GM12878 (cell line): ENCODE measurements at regions not wholly inside any gene's neighbourhood (a gene's known extent, or its start where the extent isn't known, plus 50 kb on each side); places are given as distances from the start of the nearest gene placed in this dataset.

Source experiments
- ATAC-seq: fragments of 200-7000 bp; cut with Tn5 transposase; 3 replicates; pipeline ENCODE4 v1.9.1; 2020; ENCODE audit warnings: mild to moderate bottlenecking, moderate library complexity
- BruUV-seq: library from RNA; stranded (reverse); fragments of 400-500 nt; replicated peaks from 2 replicates; lab custom pipeline; 2021; lab: Mats Ljungman, UMichigan
- CTCF ChIA-PET: fragments of 300-600 bp; sonication (Branson Sonifier 250); formaldehyde crosslinking; extraction: SDS; loops from one replicate; lab custom pipeline; 2021; ENCODE audit warnings: inconsistent platforms; lab: Yijun Ruan, JAX
- POLR2A ChIA-PET: fragments of 350-600 bp; formaldehyde crosslinking; extraction: SDS; loops from one replicate; lab custom pipeline; 2021; ENCODE audit warnings: inconsistent platforms; lab: Charles Lee
- RAD21 ChIA-PET: fragments of 300-600 bp; sonication (Branson Sonifier 250); formaldehyde crosslinking; loops from one replicate; lab custom pipeline; 2023; ENCODE audit warnings: antibody characterized with exemption; ENCODE audit not compliant: unreplicated experiment; lab: Charles Lee
- SMC1A ChIA-PET: fragments of 300-600 bp; sonication (Branson Sonifier 250); formaldehyde crosslinking; loops from one replicate; lab custom pipeline; 2023; ENCODE audit not compliant: unreplicated experiment, uncharacterized antibody; lab: Charles Lee
- DNase-seq: peaks from one replicate; pipeline ENCODE4 v3.0.0-alpha.2; 2011; ENCODE audit warnings: low read depth, low spot score
- FAIRE-seq: peaks from 3 replicates; lab custom pipeline; 2011; peaks lifted over from hg19 to GRCh38; lab: Jason Lieb, UNC
- H2AFZ ChIP-seq: 2 replicates; pipeline ENCODE4 v1.6.0; 2011; ENCODE audit warnings: low read depth, low read length, control low read depth; ENCODE audit not compliant: control insufficient read depth
- H3K27ac ChIP-seq: 2 replicates; pipeline ENCODE4 v1.5.1; 2011; ENCODE audit warnings: control low read depth; ENCODE audit not compliant: control insufficient read depth, insufficient read depth
- H3K27me3 ChIP-seq, 2 experiments: replicated peaks in 1 of 2; 2 replicates each; pipeline versions ENCODE4 v1.6.0 to v1.6.1; 2011; ENCODE audit warnings: low read length in 1 of 2; ENCODE audit not compliant: control insufficient read depth in 2 of 2, insufficient read depth in 2 of 2
- H3K36me3 ChIP-seq, 2 experiments: 2 replicates each; pipeline ENCODE4 v1.5.1; 2011; ENCODE audit warnings: low read length in 1 of 2; ENCODE audit not compliant: control insufficient read depth in 2 of 2, insufficient read depth in 2 of 2
- H3K4me1 ChIP-seq: 2 replicates; pipeline ENCODE4 v1.6.1; 2011; ENCODE audit warnings: mild to moderate bottlenecking, low read length, moderate library complexity, mixed read lengths; ENCODE audit not compliant: control insufficient read depth, insufficient read depth
- H3K4me2 ChIP-seq: 2 replicates; pipeline ENCODE4 v1.6.0; 2011; ENCODE audit warnings: control low read depth; ENCODE audit not compliant: control insufficient read depth, insufficient read depth
- H3K4me3 ChIP-seq: fragments of 200-600 bp; sonication (generic); 2 replicates; pipeline ENCODE4 v1.5.1; 2016
- H3K79me2 ChIP-seq: 2 replicates; pipeline ENCODE4 v1.6.0; 2011; ENCODE audit warnings: low read length; ENCODE audit not compliant: control insufficient read depth, insufficient read depth
- H3K9ac ChIP-seq: 2 replicates; pipeline ENCODE4 v1.8.0; 2011; ENCODE audit warnings: low read length, control low read depth, mixed read lengths; ENCODE audit not compliant: control insufficient read depth, insufficient read depth
- H3K9me3 ChIP-seq: replicated peaks from 3 replicates; pipeline ENCODE4 v1.5.1; 2011; ENCODE audit warnings: mild to moderate bottlenecking, low read length; ENCODE audit not compliant: control insufficient read depth, insufficient read depth
- H4K20me1 ChIP-seq: 2 replicates; pipeline ENCODE4 v1.6.0; 2011; ENCODE audit not compliant: control insufficient read depth, insufficient read depth
- CEBPB ChIP-seq, 2 experiments: fragments of 150-350 bp in 1 of 2; IDR thresholded peaks; 2 replicates each; pipeline ENCODE4 v1.6.1; 2012 to 2014; ENCODE audit warnings: low read depth in 2 of 2, low read length in 2 of 2, borderline replicate concordance in 1 of 2, inconsistent platforms in 1 of 2
- CREM ChIP-seq: IDR thresholded peaks from 2 replicates; pipeline ENCODE4 v1.6.1; 2014; ENCODE audit warnings: antibody characterized with exemption, low read depth
- EED ChIP-seq: sonication (generic); IDR thresholded peaks from 2 replicates; pipeline ENCODE4 v1.6.1; 2016; ENCODE audit warnings: antibody characterized with exemption, low read depth
- ETV6 ChIP-seq, 2 experiments: fragments of 450-650 bp in 1 of 2; IDR thresholded peaks in 1 of 2; conservative IDR thresholded peaks in 1 of 2; 2 replicates each; pipeline ENCODE4 v1.6.1; 2014; ENCODE audit warnings: antibody characterized with exemption in 1 of 2, borderline replicate concordance in 1 of 2, low read depth in 1 of 2, mild to moderate bottlenecking in 1 of 2, moderate library complexity in 1 of 2
- FOS ChIP-seq: IDR thresholded peaks from 3 replicates; pipeline ENCODE4 v1.6.1; 2011; ENCODE audit warnings: borderline replicate concordance; ENCODE audit not compliant: insufficient read length; ENCODE audit errors: extremely low read depth
- GABPA ChIP-seq: IDR thresholded peaks from 2 replicates; pipeline ENCODE4 v1.6.1; 2014; ENCODE audit warnings: antibody characterized with exemption, low read depth, mild to moderate bottlenecking, inconsistent platforms
- IKZF1 ChIP-seq: fragments of 450-650 bp; conservative IDR thresholded peaks from 2 replicates; pipeline ENCODE4 v1.6.1; 2017; ENCODE audit warnings: antibody characterized with exemption, mild to moderate bottlenecking
- JUNB ChIP-seq: IDR thresholded peaks from 2 replicates; pipeline ENCODE4 v1.6.1; 2016; ENCODE audit warnings: antibody characterized with exemption, mild to moderate bottlenecking
- MTA3 ChIP-seq: IDR thresholded peaks from 2 replicates; pipeline ENCODE4 v1.6.1; 2012; ENCODE audit warnings: low read length, inconsistent platforms, borderline replicate concordance
- NR2C1 ChIP-seq: fragments of 450-650 bp; IDR thresholded peaks from 2 replicates; pipeline ENCODE4 v1.6.1; 2017; ENCODE audit warnings: antibody characterized with exemption, mild to moderate bottlenecking, moderate library complexity
- PKNOX1 ChIP-seq: fragments of 450-650 bp; IDR thresholded peaks from 2 replicates; pipeline ENCODE4 v1.6.1; 2016; ENCODE audit warnings: mild to moderate bottlenecking
- PML ChIP-seq: IDR thresholded peaks from 2 replicates; pipeline ENCODE4 v1.6.1; 2012; ENCODE audit warnings: low read length, inconsistent platforms
- PRDM15 ChIP-seq: fragments of 450-650 bp; formaldehyde crosslinking; IDR thresholded peaks from 2 replicates; pipeline ENCODE4 v1.4.0; 2020; ENCODE audit warnings: mild to moderate bottlenecking, moderate library complexity
- RAD21 ChIP-seq: IDR thresholded peaks from 2 replicates; pipeline ENCODE4 v1.6.1; 2011; ENCODE audit warnings: mild to moderate bottlenecking, low read depth, low read length, moderate library complexity; ENCODE audit not compliant: insufficient read depth
- RUNX3 ChIP-seq: IDR thresholded peaks from 2 replicates; pipeline ENCODE4 v1.6.1; 2012; ENCODE audit warnings: low read length, inconsistent platforms
- YY1 ChIP-seq: IDR thresholded peaks from 2 replicates; pipeline ENCODE4 v1.6.1; 2011; ENCODE audit warnings: low read depth, mild to moderate bottlenecking, low read length
- ZNF207 ChIP-seq: fragments of 450-650 bp; IDR thresholded peaks from 2 replicates; pipeline ENCODE4 v1.6.1; 2014; ENCODE audit warnings: antibody characterized with exemption, mild to moderate bottlenecking, borderline replicate concordance
- WGBS: methylation state at CpG from one replicate; pipeline ENCODE4 v1.1.6; 2016; ENCODE audit warnings: low lambda C conversion rate; ENCODE audit not compliant: insufficient replicate concordance, insufficient coverage; ENCODE audit errors: missing lambda C conversion rate; 5-methylcytosine and 5-hydroxymethylcytosine counted together
- in situ Hi-C: fragments of 300-500 bp; cut with MboI; formaldehyde crosslinking; loops from 9 replicates; pipeline ENCODE4 v1.14.3; 2018; ENCODE audit warnings: mixed read lengths
- intact Hi-C: fragments of 100-400 bp; cut with micrococcal nuclease; formaldehyde crosslinking; loops from one replicate; pipeline ENCODE4 v1.14.2; 2022; ENCODE audit not compliant: unreplicated experiment
- TF ChIP-seq, protein P1 (sequence below): fragments of 450-650 bp; IDR thresholded peaks from 2 replicates; pipeline ENCODE4 v1.6.1; 2016; ENCODE audit warnings: mild to moderate bottlenecking

DNA sequence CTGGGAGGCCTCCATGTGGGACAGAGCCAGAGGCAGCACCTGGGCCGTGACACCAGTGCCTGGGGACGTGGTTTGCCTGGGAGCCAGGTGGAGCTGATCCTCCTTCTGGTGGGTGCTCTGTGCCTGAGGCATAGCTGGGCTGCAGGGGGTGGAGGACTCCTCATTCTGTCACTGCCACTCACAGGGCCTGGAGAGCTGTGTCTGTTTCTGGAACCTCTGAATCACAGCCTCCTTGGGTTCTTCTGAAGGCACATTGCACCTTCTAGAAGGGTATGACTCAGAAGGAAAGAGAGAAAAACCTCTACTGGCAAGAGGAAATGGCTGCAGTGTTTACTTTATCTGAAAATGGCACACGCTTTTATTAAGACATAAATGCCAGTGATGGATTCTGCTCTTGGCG is 659.8 kb downstream of the VRK1 start:
- ATAC-seq = peak; percentile 70
- SMC1A ChIA-PET = interaction anchor here (0.6 to 3.2 kb wide), 11 partner anchors 13 to 150 kb away, joined by 3 to 16 read pairs (median 4); no protein-coding TSS in a partner anchor

More for the DNA sequence above, 659.8 kb downstream of the VRK1 start:
- H3K9ac ChIP-seq = no peak overlapping the region
- no peak overlapping the region for H3K4me3 ChIP-seq
- no peaks in the 10 kb centered on the region for H3K79me2 ChIP-seq
- no peaks in the 10 kb centered on the region for H3K36me3 ChIP-seq
- RAD21 ChIA-PET = interaction anchor here (1.0 to 2.6 kb wide), 3 partner anchors 74 to 241 kb away, joined by 3 to 9 read pairs (median 6); no protein-coding TSS in a partner anchor
- POLR2A ChIA-PET = interaction anchor here (0.5 to 1.8 kb wide), 3 partner anchors 23 to 136 kb away, joined by 3 to 4 read pairs (median 3); no protein-coding TSS in a partner anchor
- intact Hi-C loops (no loop called here), in situ Hi-C loops (no loop called here)
- 2% methylated on average over 4 of the region's 4 CpGs for WGBS
- no peaks in the 10 kb centered on the region for H3K27me3 ChIP-seq
- CTCF ChIA-PET = interaction anchor here (0.9 to 1.9 kb wide), 4 partner anchors 13 to 1936 kb away, joined by 3 read pairs; no protein-coding TSS in a partner anchor
- no peaks in the 10 kb centered on the region for H4K20me1 ChIP-seq
- no peak overlapping the region for H3K27ac ChIP-seq
- no peak overlapping the region; the same call in 1 of the 2 replicates for H3K4me2 ChIP-seq
- H2AFZ ChIP-seq = no peak overlapping the region
- peaks cover 3% of the 10 kb centered on the region; the same call in 2 of the 3 replicates for H3K9me3 ChIP-seq
- BruUV-seq = no TSS peak
- TF ChIP-seq RAD21 = peak; percentile 18; the same call in 1 of the 2 replicates
- TF ChIP-seq PML = no peak
- TF ChIP-seq NR2C1 = no peak
- TF ChIP-seq IKZF1 = peak; percentile 26; the same call in 1 of the 2 replicates
- TF ChIP-seq RUNX3 = peak; percentile 57; the same call in 1 of the 2 replicates
- peak in 1 of 2 experiments; percentile 44; a peak in 1 of 4 replicates for TF ChIP-seq ETV6 (conservative IDR thresholded peaks at IDR 0.05 in 1 of 2, IDR thresholded peaks at IDR 0.05 in 1 of 2; ENCODE audit: borderline replicate concordance in 1 of 2, low read depth in 1 of 2)
- TF ChIP-seq PKNOX1 = peak; percentile 49
- no peak for TF ChIP-seq MTA3
- peak; percentile 22; the same call in 1 of the 2 replicates for TF ChIP-seq EED
- TF ChIP-seq FOS = no peak
- TF ChIP-seq CEBPB (IDR thresholded peaks at IDR 0.05; ENCODE audit: borderline replicate concordance in 1 of 2, low read depth in 2 of 2, low read length in 2 of 2) = no peak
- TF ChIP-seq PRDM15 (CRISPR knock-in tag) = no peak
- no peak for TF ChIP-seq GABPA
- TF ChIP-seq, protein P1, sequence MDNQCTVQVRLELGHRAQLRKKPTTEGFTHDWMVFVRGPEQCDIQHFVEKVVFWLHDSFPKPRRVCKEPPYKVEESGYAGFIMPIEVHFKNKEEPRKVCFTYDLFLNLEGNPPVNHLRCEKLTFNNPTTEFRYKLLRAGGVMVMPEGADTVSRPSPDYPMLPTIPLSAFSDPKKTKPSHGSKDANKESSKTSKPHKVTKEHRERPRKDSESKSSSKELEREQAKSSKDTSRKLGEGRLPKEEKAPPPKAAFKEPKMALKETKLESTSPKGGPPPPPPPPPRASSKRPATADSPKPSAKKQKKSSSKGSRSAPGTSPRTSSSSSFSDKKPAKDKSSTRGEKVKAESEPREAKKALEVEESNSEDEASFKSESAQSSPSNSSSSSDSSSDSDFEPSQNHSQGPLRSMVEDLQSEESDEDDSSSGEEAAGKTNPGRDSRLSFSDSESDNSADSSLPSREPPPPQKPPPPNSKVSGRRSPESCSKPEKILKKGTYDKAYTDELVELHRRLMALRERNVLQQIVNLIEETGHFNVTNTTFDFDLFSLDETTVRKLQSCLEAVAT = no peak
- peak; percentile 75 for TF ChIP-seq JUNB
- TF ChIP-seq CREM = peak; percentile 26; the same call in 1 of the 2 replicates
- no peak for TF ChIP-seq ZNF207
- TF ChIP-seq YY1 = peak; percentile 55; the same call in 1 of the 2 replicates
- DNase-seq = no peak
- H3K4me1 ChIP-seq = peaks cover 11% of the 10 kb centered on the region
- FAIRE-seq = no peak
